GM23248 (cell line): ENCODE measurements at regions not wholly inside any gene's neighbourhood (a gene's known extent, or its start where the extent isn't known, plus 50 kb on each side); places are given as distances from the start of the nearest gene placed in this dataset.

Experiments
- EZH2 ChIP-seq: fragments of 200-600 bp; sonication (generic); IDR thresholded peaks from 2 replicates; pipeline ENCODE4 v1.6.1; 2018; ENCODE audit warnings: antibody characterized with exemption, mild to moderate bottlenecking; ENCODE audit not compliant: insufficient read depth, poor library complexity, severe bottlenecking
- EZH2phosphoT487 ChIP-seq: fragments of 200-600 bp; sonication (generic); IDR thresholded peaks from 2 replicates; pipeline ENCODE4 v1.6.1; 2018; ENCODE audit warnings: antibody characterized with exemption, moderate library complexity, mild to moderate bottlenecking, low read depth; ENCODE audit not compliant: insufficient read depth

DNA sequence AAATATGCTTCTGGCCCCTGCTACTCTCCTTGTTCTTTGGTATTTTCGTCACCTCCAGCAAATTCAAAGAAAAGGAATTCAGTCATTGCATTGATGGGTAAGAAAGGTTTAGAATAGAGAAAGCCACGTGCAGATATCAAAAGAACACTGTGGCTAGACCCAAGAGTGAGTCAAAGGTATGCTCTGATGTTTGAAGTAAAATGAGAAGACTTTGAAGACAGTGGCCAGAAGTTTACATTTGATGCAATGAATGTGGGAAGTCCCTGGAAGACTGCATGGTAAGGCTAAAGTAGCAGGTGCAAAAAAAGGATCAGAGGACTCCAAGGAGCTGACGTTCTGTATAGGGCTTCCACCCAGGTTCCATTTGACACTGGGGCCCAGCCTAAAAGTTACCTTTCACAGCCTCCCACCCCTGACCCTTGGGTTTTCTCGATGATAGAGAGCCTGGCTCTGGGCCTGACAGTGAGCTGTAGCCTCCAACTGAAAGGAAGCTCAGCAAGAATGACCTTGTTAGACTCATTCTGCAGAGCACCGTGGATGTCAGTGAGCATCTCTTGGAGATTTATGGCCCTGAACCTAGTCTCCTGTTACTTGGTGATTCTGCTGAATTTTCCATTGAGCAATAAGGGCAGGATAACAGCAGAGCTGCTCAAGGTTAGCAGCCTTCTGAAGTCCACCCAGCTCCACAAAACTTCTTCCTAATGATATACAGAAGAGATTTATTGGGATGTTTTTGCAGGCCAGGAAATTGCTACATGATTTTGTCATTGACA, 223.7 kb upstream of the RBBP8 start:
- no peak for TF ChIP-seq EZH2
- no peak for TF ChIP-seq EZH2phosphoT487
